ENCODE measurements at regions not wholly inside any gene's neighbourhood (a gene's known extent, or its start where the extent isn't known, plus 50 kb on each side); places are given as distances from the start of the nearest gene placed in this dataset.

GRCh38 chr16:63714876-63715275, 1407.0 kb downstream of the CDH11 start (continued):
- TF ChIP-seq BCLAF1 (IDR thresholded peaks at IDR 0.05) (no peak), ZNF622 (IDR thresholded peaks at IDR 0.05) (no peak), FOXK2 (IDR thresholded peaks at IDR 0.05) (no peak), ATF2 (IDR thresholded peaks at IDR 0.05; ENCODE audit: low read length) (no peak)

- Histone ChIP-seq H3K4me1 (ENCODE audit: control insufficient read depth, insufficient read depth, low read length) (no peaks in the 10 kb centered on the region), H3K27ac (ENCODE audit: control insufficient read depth, insufficient read depth) (no peak overlapping the region), H3K27me3 (replicated peaks in 1 of 2; ENCODE audit: control insufficient read depth in 2 of 2, insufficient read depth in 2 of 2, low read length in 1 of 2) (no peaks in the 10 kb centered on the region), H3K9me3 (replicated peaks; ENCODE audit: control insufficient read depth, insufficient read depth, low read length) (no peaks in the 10 kb centered on the region), H3K4me3 (no peak overlapping the region), H3K4me2 (ENCODE audit: control insufficient read depth, insufficient read depth) (no peak overlapping the region), H4K20me1 (ENCODE audit: control insufficient read depth, insufficient read depth) (no peaks in the 10 kb centered on the region), H2AFZ (ENCODE audit: control insufficient read depth, low read depth, low read length) (no peak overlapping the region), H3K36me3 (ENCODE audit: control insufficient read depth in 2 of 2, insufficient read depth in 2 of 2, low read length in 1 of 2) (no peaks in the 10 kb centered on the region), H3K79me2 (ENCODE audit: control insufficient read depth, insufficient read depth, low read length) (no peaks in the 10 kb centered on the region), H3K9ac (ENCODE audit: control insufficient read depth, insufficient read depth, low read length) (no peak overlapping the region)
- TF ChIP-seq CHD4 (IDR thresholded peaks at IDR 0.05), result no peak
- ChIA-PET SMC1A (ENCODE audit: uncharacterized antibody, unreplicated experiment) (no interaction called here), RAD21 (ENCODE audit: unreplicated experiment) (no interaction called here), POLR2A (no interaction called here), CTCF (interaction anchor here (0.6 to 1.6 kb wide), 2 partner anchors 8 to 10 kb away, joined by 3 read pairs; no protein-coding TSS in a partner anchor)
- in situ Hi-C loops (cut with MboI) (no loop called here), intact Hi-C loops (cut with micrococcal nuclease; ENCODE audit: unreplicated experiment) (no loop called here)
- DNase-seq (ENCODE audit: low read depth, low spot score) (no peak), ATAC-seq (no peak), FAIRE-seq (no peak)
- 0% methylated on average over 1 of the region's 1 CpG for WGBS (ENCODE audit: insufficient coverage, insufficient replicate concordance, low lambda C conversion rate, missing lambda C conversion rate)
- no TSS peak for BruUV-seq (replicated peaks)
Observed at GRCh38 chr16:63712725-63713124, 1409.1 kb downstream of the CDH11 start.
